Endothelial cell of umbilical vein (primary cell): ENCODE measurements at regions not wholly inside any gene's neighbourhood (a gene's known extent, or its start where the extent isn't known, plus 50 kb on each side); places are given as distances from the start of the nearest gene placed in this dataset.

Experiments
- BruUV-seq: library from RNA; stranded (reverse); fragments of 400-500 nt; replicated peaks from 2 replicates; lab custom pipeline; 2021; lab: Mats Ljungman, UMichigan
- CTCF ChIA-PET: fragments of 300-600, 350-600 bp; sonication (Branson Sonifier 250); formaldehyde crosslinking; loops from one replicate; lab custom pipeline; 2021; ENCODE audit warnings: antibody characterized with exemption, inconsistent platforms; lab: Charles Lee
- POLR2A ChIA-PET: fragments of 300-600, 350-600 bp; sonication (Branson Sonifier 250); formaldehyde crosslinking; loops from one replicate; lab custom pipeline; 2021; ENCODE audit warnings: antibody characterized with exemption, inconsistent platforms; lab: Charles Lee
- DNase-seq: peaks from one replicate; pipeline ENCODE4 v3.0.0-alpha.2; 2011; ENCODE audit warnings: low read depth, low spot score
- FAIRE-seq: peaks from 2 replicates; lab custom pipeline; 2011; peaks lifted over from hg19 to GRCh38; lab: Jason Lieb, UNC
- H2AFZ ChIP-seq: 2 replicates; pipeline ENCODE4 v1.6.0; 2012; ENCODE audit warnings: low read depth, low read length, control low read depth, inconsistent platforms
- H3K27ac ChIP-seq: 2 replicates; pipeline ENCODE4 v1.5.1; 2011; ENCODE audit warnings: low read depth, mild to moderate bottlenecking, control low read depth, low read length, moderate library complexity; ENCODE audit not compliant: insufficient read depth
- H3K27me3 ChIP-seq, 2 experiments: 2 replicates each; pipeline versions ENCODE4 v1.6.0 to v1.6.1; 2011; ENCODE audit warnings: low read length in 2 of 2, mixed read lengths in 1 of 2; ENCODE audit not compliant: control insufficient read depth in 2 of 2, insufficient read depth in 2 of 2
- H3K36me3 ChIP-seq, 2 experiments: 2 replicates in 1 of 2; 3 replicates in 1 of 2; pipeline ENCODE4 v1.5.1; 2011; ENCODE audit warnings: low read length in 2 of 2, mild to moderate bottlenecking in 1 of 2, moderate library complexity in 1 of 2; ENCODE audit not compliant: control insufficient read depth in 2 of 2, insufficient read depth in 2 of 2; ENCODE audit errors: extremely low read depth in 1 of 2
- H3K4me1 ChIP-seq: 3 replicates; pipeline ENCODE4 v1.5.1; 2011; ENCODE audit warnings: mild to moderate bottlenecking, low read length; ENCODE audit not compliant: control insufficient read depth, insufficient read depth; ENCODE audit errors: extremely low read depth
- H3K4me2 ChIP-seq: 2 replicates; pipeline ENCODE4 v1.6.1; 2011; ENCODE audit warnings: low read length, control low read depth, mixed read lengths; ENCODE audit not compliant: insufficient read depth
- H3K4me3 ChIP-seq, 3 experiments: fragments of 200-600 bp in 1 of 3; sonication (generic), shearing (Covaris generic) in 1 of 3; replicated peaks in 1 of 3; 2 replicates each; pipeline ENCODE4 v1.5.1; 2011 to 2016; ENCODE audit warnings: control low read depth in 3 of 3, low read length in 3 of 3, mild to moderate bottlenecking in 2 of 3, inconsistent platforms in 1 of 3, low read depth in 1 of 3, moderate library complexity in 1 of 3; ENCODE audit not compliant: insufficient read depth in 1 of 3
- H3K79me2 ChIP-seq: 2 replicates; pipeline ENCODE4 v1.6.0; 2012; ENCODE audit warnings: low read length, inconsistent platforms; ENCODE audit not compliant: control insufficient read depth, insufficient read depth
- H3K9ac ChIP-seq: replicated peaks from 2 replicates; pipeline ENCODE3; 2011; ENCODE audit warnings: low read length, control low read depth; ENCODE audit not compliant: insufficient read depth; ENCODE audit errors: extremely low read depth
- H3K9me1 ChIP-seq: replicated peaks from 3 replicates; pipeline ENCODE4 v1.6.0; 2011; ENCODE audit warnings: mild to moderate bottlenecking, low read length; ENCODE audit not compliant: control insufficient read depth, insufficient read depth; ENCODE audit errors: extremely low read depth
- H3K9me3 ChIP-seq: replicated peaks from 2 replicates; pipeline ENCODE4 v1.5.1; 2012; ENCODE audit warnings: low read length, inconsistent platforms; ENCODE audit not compliant: control insufficient read depth, insufficient read depth
- H4K20me1 ChIP-seq: replicated peaks from 2 replicates; pipeline ENCODE3; 2011; ENCODE audit warnings: mild to moderate bottlenecking, low read length; ENCODE audit not compliant: control insufficient read depth, insufficient read depth; ENCODE audit errors: extremely low read depth
- EZH2 ChIP-seq: IDR thresholded peaks from 2 replicates; pipeline ENCODE4 v1.6.1; 2012; ENCODE audit warnings: borderline replicate concordance, low read depth, mild to moderate bottlenecking, moderate library complexity, low read length, inconsistent platforms; ENCODE audit not compliant: severe bottlenecking
- FOS ChIP-seq: IDR thresholded peaks from 2 replicates; pipeline ENCODE4 v1.6.1; 2011; ENCODE audit warnings: mild to moderate bottlenecking, low read length, moderate library complexity, borderline replicate concordance; ENCODE audit not compliant: insufficient read depth
- GATA2 ChIP-seq: IDR thresholded peaks from 2 replicates; pipeline ENCODE4 v1.7.0; 2011; ENCODE audit warnings: low read depth, mild to moderate bottlenecking, moderate library complexity, mixed read lengths, low read length; ENCODE audit not compliant: insufficient read length, insufficient read depth
- JUN ChIP-seq: IDR thresholded peaks from 2 replicates; pipeline ENCODE4 v1.6.1; 2011; ENCODE audit warnings: borderline replicate concordance, low read depth; ENCODE audit not compliant: insufficient read length, insufficient read depth
- MYC ChIP-seq: IDR thresholded peaks from one replicate; pipeline ENCODE4 v1.6.1; 2011; ENCODE audit warnings: mild to moderate bottlenecking, low read depth, low read length
- POLR2A ChIP-seq: IDR thresholded peaks from 2 replicates; pipeline ENCODE4 v1.6.1; 2012; ENCODE audit warnings: low read depth, mild to moderate bottlenecking, control low read depth, low read length
- POLR2AphosphoS5 ChIP-seq: IDR thresholded peaks from 2 replicates; pipeline ENCODE4 v1.6.1; 2012; ENCODE audit warnings: low read depth, mild to moderate bottlenecking, control low read depth, low read length, moderate library complexity; ENCODE audit not compliant: insufficient read depth
- dilution Hi-C: fragments of 300-500 bp; cut with MboI; formaldehyde crosslinking; loops from one replicate; pipeline ENCODE4 v1.15.0; 2019; ENCODE audit warnings: low sequenced_read_pairs; ENCODE audit not compliant: extremely low pct_ligation_motif_present
- intact Hi-C: fragments of 100-400 bp; cut with micrococcal nuclease; formaldehyde crosslinking; loops from one replicate; pipeline ENCODE4 v1.10.0; 2022
- TF ChIP-seq, protein P1 (sequence below), 2 donors: IDR thresholded peaks; 1 replicate in 1 of 2; 2 replicates in 1 of 2; pipeline ENCODE4 v1.5.1; 2011; ENCODE audit warnings: low read length in 2 of 2, mild to moderate bottlenecking in 2 of 2, moderate library complexity in 2 of 2, control low read depth in 1 of 2, inconsistent platforms in 1 of 2, low read depth in 1 of 2; ENCODE audit not compliant: insufficient read depth in 1 of 2; ENCODE audit errors: extremely low read depth in 1 of 2

DNA sequence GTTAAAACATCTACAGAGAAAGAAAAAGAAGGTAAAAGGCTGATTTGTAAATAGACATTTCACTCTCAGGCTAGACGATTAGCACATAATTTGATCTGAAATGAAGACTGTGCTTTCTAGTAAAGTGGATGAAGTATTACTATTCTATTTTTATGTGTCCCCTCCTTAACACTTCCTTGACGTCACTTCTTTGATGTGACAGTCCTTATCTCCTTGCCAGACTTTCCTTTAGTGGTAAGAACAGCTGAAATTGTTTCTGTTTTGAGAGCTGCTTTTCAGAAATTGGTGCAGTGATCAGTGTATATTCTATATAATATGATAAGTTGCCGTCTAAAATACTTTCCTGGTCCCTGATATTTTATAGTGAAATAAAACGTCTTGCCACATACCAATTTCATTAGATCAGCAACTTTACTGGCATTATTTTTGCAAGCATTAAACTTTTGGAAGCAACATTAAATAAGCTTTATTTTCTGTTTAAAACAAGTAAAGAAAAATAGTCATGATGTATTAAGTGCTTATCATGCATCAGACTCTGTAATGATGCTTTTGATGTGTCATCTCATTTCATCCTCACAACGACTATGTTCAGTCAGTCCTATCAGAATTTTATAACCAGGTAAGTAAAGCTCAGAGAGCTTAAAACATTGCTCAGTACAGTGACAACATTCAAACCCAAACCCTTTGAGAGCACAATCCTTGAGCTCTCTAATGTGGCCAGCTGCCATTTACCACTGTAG, 210.3 kb upstream of the PCDH9 start:
- dilution Hi-C loops (no loop called here), intact Hi-C loops (no loop called here)
- H3K36me3 ChIP-seq, result no peaks in the 10 kb centered on the region
- POLR2A ChIA-PET, result no interaction called here
- no peaks in the 10 kb centered on the region for H4K20me1 ChIP-seq
- DNase-seq, result no peak
- no peaks in the 10 kb centered on the region for H3K27me3 ChIP-seq
- no peak for FAIRE-seq
- H3K79me2 ChIP-seq, result no peaks in the 10 kb centered on the region
- no peaks in the 10 kb centered on the region for H3K4me1 ChIP-seq
- no peak overlapping the region for H3K9ac ChIP-seq
- H3K9me3 ChIP-seq, result no peaks in the 10 kb centered on the region
- no peak overlapping the region for H3K4me2 ChIP-seq
- H2AFZ ChIP-seq, result no peak overlapping the region
- TF ChIP-seq, protein P1, sequence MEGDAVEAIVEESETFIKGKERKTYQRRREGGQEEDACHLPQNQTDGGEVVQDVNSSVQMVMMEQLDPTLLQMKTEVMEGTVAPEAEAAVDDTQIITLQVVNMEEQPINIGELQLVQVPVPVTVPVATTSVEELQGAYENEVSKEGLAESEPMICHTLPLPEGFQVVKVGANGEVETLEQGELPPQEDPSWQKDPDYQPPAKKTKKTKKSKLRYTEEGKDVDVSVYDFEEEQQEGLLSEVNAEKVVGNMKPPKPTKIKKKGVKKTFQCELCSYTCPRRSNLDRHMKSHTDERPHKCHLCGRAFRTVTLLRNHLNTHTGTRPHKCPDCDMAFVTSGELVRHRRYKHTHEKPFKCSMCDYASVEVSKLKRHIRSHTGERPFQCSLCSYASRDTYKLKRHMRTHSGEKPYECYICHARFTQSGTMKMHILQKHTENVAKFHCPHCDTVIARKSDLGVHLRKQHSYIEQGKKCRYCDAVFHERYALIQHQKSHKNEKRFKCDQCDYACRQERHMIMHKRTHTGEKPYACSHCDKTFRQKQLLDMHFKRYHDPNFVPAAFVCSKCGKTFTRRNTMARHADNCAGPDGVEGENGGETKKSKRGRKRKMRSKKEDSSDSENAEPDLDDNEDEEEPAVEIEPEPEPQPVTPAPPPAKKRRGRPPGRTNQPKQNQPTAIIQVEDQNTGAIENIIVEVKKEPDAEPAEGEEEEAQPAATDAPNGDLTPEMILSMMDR (IDR thresholded peaks at IDR 0.05; ENCODE audit: extremely low read depth in 1 of 2, insufficient read depth in 1 of 2, low read depth in 1 of 2, low read length in 2 of 2), result no peak
- TF ChIP-seq EZH2, result no peak
- no peak for TF ChIP-seq MYC
- no peak for TF ChIP-seq POLR2A
- TF ChIP-seq GATA2, result no peak
- TF ChIP-seq FOS, result no peak
- TF ChIP-seq JUN, result no peak
- TF ChIP-seq POLR2AphosphoS5, result no peak
- H3K4me3 ChIP-seq, result no peak overlapping the region
- BruUV-seq, result no TSS peak
- CTCF ChIA-PET, result no interaction called here
- H3K9me1 ChIP-seq, result no peaks in the 10 kb centered on the region
- no peak overlapping the region for H3K27ac ChIP-seq
